ENCODE measurements at regions not wholly inside any gene's neighbourhood (a gene's known extent, or its start where the extent isn't known, plus 50 kb on each side); places are given as distances from the start of the nearest gene placed in this dataset.

DNA sequence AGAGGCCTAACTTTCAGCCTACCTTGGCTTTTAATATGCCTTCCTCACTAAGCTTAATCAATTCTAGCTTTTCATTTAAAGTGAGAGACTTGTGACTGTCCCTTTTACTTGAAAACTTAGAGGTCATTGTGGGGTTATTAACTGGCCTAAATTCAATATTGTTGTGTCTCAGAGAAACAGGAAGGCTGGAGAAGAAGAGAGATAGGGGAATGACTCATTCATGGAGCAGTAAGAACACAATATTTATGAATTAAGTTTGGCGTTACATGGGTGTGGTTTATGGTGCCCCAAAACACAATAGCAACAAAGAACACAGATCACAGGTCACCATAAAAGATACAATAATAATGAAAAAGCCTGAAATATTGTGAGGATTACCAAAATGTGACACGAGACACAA, 612.1 kb downstream of the TBC1D4 start:
- TF ChIP-seq, protein P1, sequence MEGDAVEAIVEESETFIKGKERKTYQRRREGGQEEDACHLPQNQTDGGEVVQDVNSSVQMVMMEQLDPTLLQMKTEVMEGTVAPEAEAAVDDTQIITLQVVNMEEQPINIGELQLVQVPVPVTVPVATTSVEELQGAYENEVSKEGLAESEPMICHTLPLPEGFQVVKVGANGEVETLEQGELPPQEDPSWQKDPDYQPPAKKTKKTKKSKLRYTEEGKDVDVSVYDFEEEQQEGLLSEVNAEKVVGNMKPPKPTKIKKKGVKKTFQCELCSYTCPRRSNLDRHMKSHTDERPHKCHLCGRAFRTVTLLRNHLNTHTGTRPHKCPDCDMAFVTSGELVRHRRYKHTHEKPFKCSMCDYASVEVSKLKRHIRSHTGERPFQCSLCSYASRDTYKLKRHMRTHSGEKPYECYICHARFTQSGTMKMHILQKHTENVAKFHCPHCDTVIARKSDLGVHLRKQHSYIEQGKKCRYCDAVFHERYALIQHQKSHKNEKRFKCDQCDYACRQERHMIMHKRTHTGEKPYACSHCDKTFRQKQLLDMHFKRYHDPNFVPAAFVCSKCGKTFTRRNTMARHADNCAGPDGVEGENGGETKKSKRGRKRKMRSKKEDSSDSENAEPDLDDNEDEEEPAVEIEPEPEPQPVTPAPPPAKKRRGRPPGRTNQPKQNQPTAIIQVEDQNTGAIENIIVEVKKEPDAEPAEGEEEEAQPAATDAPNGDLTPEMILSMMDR (IDR thresholded peaks at IDR 0.05): no peak
- TF ChIP-seq POLR2A (IDR thresholded peaks at IDR 0.05): no peak
